WI38 (cell line): ENCODE measurements at regions not wholly inside any gene's neighbourhood (a gene's known extent, or its start where the extent isn't known, plus 50 kb on each side); places are given as distances from the start of the nearest gene placed in this dataset.
"Not testable (repeated sequence)": the region's sequence is repeated elsewhere in the genome, so short reads cannot be mapped to it uniquely, and the experiment has no call there.

Experiments used
- H3K4me3 ChIP-seq: 2 replicates; pipeline ENCODE4 v1.5.1; 2011; ENCODE audit warnings: low read depth, mild to moderate bottlenecking, control low read depth, low read length
- TF ChIP-seq, protein P1 (sequence below): IDR thresholded peaks from 2 replicates; pipeline ENCODE4 v1.5.1; 2012; ENCODE audit warnings: low read depth, mild to moderate bottlenecking, control low read depth, low read length

GRCh38 chr7:145732521-145732920 is 384.1 kb upstream of the CNTNAP2 start:
- TF ChIP-seq, protein P1, sequence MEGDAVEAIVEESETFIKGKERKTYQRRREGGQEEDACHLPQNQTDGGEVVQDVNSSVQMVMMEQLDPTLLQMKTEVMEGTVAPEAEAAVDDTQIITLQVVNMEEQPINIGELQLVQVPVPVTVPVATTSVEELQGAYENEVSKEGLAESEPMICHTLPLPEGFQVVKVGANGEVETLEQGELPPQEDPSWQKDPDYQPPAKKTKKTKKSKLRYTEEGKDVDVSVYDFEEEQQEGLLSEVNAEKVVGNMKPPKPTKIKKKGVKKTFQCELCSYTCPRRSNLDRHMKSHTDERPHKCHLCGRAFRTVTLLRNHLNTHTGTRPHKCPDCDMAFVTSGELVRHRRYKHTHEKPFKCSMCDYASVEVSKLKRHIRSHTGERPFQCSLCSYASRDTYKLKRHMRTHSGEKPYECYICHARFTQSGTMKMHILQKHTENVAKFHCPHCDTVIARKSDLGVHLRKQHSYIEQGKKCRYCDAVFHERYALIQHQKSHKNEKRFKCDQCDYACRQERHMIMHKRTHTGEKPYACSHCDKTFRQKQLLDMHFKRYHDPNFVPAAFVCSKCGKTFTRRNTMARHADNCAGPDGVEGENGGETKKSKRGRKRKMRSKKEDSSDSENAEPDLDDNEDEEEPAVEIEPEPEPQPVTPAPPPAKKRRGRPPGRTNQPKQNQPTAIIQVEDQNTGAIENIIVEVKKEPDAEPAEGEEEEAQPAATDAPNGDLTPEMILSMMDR, result no peak
- no peak overlapping the region for H3K4me3 ChIP-seq

DNA sequence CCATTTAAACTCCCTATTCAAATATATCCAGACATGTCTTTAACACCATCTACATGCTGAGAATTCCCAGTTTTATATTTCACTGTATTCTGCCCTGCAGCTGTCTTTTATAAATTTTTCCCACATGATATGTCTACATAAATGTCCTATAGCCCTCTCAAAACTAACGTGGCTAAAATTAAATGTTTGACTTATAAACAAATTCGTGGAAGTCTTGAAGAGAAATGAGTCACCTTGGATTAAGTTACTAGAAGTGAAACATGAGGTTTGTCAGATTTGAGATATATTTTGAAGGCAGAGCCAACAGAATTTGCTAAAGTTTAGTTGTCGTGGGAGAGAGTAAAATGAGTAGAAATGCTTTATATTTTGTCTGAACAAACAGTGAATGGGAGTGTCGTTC is 386.9 kb upstream of the CNTNAP2 start:
- no peak overlapping the region for H3K4me3 ChIP-seq
- TF ChIP-seq, protein P1, result no peak

GRCh38 chr7:145718129-145718528 is 398.5 kb upstream of the CNTNAP2 start:
- TF ChIP-seq, protein P1, result no peak
- no peak overlapping the region for H3K4me3 ChIP-seq

DNA sequence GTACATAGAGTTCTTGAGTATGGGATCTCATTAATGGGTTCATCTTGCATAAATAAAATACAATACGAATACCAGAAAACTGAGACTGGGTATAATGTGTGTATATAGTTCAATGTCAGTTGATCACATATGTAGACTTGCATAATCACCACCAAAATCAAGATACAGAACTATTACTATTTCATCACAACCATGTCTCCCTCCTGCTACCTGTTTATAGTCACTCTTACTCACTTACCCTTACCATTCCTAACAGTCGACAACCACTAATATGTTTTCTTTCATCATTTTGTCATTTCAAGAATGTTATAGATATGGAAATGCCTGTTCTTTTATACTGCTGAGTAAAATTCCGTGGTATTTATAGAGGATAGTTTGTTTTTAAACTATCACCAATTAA is 416.1 kb upstream of the CNTNAP2 start:
- TF ChIP-seq, protein P1, result no peak
- H3K4me3 ChIP-seq, result no peak overlapping the region

DNA sequence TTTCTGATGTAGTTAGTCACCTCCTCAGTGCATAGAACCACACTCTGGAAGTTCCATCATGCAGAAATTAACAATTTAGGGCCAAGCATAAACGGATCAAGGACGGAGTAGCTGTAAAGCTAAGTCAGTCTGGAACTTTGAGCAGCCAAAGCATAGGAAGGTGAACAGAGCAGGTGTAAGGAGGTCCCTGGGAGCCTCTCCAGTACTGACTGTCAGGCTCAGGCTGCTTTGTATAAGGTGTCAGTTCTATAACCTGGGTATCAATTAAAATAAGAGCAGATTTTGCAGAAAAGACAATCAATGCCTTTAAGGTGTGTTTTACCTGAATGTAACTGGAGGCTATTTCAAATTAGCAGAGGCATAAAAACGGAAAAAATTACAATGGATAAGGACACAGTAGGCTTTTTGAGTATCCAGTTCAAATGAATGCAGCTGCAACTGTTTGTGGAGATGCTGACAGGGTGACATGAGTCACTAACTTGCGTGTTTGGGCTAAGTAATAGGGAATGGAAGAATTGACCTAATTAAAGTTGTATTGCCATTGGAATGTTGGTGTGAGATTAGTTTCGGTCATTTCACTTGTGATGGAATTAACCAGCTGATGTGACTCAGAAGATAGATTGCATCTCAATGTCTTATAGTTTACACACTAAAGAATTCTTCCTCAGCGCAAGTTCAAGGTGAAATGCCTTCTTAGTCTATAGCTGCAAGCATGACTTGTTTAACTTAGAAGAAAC is 417.9 kb upstream of the CNTNAP2 start:
- no peak overlapping the region for H3K4me3 ChIP-seq
- TF ChIP-seq, protein P1, result no peak

DNA sequence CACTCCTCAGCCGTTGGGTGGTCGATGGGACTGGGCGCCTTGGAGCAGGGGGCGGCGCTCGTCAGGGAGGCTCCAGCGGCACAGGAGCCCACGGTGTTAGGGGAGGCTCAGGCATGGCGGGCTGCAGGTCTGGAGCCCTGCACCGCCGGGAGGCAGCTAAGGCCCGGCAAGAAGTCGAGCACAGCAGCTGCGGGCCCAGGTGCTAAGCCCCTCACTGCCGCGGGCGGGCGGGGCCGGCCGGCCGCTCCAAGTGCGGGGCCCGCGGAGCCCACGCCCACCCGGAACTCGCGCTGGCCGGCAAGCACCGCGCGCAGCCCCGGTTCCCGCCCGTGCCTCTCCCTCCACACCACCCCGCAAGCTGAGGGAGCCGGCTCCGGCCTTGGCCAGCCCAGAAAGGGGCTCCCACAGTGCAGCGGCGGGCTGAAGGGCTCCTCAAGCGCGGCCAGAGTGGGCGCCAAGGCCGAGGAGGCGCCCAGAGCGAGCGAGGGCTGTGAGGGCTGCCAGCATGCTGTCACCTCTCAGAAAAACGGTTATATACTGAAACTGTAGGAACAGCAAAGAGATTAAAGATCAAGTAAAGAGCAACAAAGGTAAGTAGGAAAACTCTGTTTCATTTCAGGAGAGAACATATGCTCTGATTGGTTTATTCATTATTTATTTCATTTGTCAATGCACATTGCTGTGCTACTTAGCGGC is 419.0 kb upstream of the CNTNAP2 start:
- H3K4me3 ChIP-seq, result not testable (repeated sequence)

- TF ChIP-seq, protein P1, result no peak
Observed at GRCh38 chr7:145696071-145696470, 420.5 kb upstream of the CNTNAP2 start.

More at GRCh38 chr7:145696071-145696470, 420.5 kb upstream of the CNTNAP2 start:
- H3K4me3 ChIP-seq, result no peak overlapping the region
